ENCODE measurements at regions not wholly inside any gene's neighbourhood (a gene's known extent, or its start where the extent isn't known, plus 50 kb on each side); places are given as distances from the start of the nearest gene placed in this dataset.

- no peak for DNase-seq (ENCODE audit: low spot score)
These were observed 159.4 kb downstream of the COPS8 start for GRCh38 chr2:237244976-237245646.

- no peak for DNase-seq (ENCODE audit: low spot score)
These were observed 163.4 kb downstream of the COL6A3 start for GRCh38 chr2:237250599-237250998.

- no peak for DNase-seq (ENCODE audit: low spot score)
These were observed 162.0 kb downstream of the COL6A3 start for GRCh38 chr2:237251986-237252385.

- DNase-seq (ENCODE audit: low spot score), result no peak
These were observed 160.8 kb downstream of the COL6A3 start for GRCh38 chr2:237253046-237253702.

GRCh38 chr2:237254369-237254861, 159.5 kb downstream of the COL6A3 start:
- DNase-seq (ENCODE audit: low spot score), result no peak

GRCh38 chr2:237254911-237255578, 158.9 kb downstream of the COL6A3 start:
- DNase-seq (ENCODE audit: low spot score), result no peak

- DNase-seq (ENCODE audit: low spot score), result no peak
These were observed 157.1 kb downstream of the COL6A3 start for GRCh38 chr2:237256887-237257286.

- DNase-seq (ENCODE audit: low spot score), result no peak
These were observed 156.5 kb downstream of the COL6A3 start for GRCh38 chr2:237257471-237257951.

GRCh38 chr2:237258116-237258515, 155.8 kb downstream of the COL6A3 start:
- DNase-seq (ENCODE audit: low spot score), result no peak

- DNase-seq (ENCODE audit: low spot score), result no peak
These were observed 155.3 kb downstream of the COL6A3 start for GRCh38 chr2:237258615-237259014.

GRCh38 chr2:237259201-237259600, 154.8 kb downstream of the COL6A3 start:
- no peak for DNase-seq (ENCODE audit: low spot score)

- DNase-seq (ENCODE audit: low spot score), result no peak
These were observed 153.8 kb downstream of the COL6A3 start for GRCh38 chr2:237260039-237260620.

- DNase-seq (ENCODE audit: low spot score), result no peak
These were observed 153.3 kb downstream of the COL6A3 start for GRCh38 chr2:237260686-237261085.

GRCh38 chr2:237261327-237261726, 152.6 kb downstream of the COL6A3 start:
- DNase-seq (ENCODE audit: low spot score), result no peak

GRCh38 chr2:237262838-237263771, 150.9 kb downstream of the COL6A3 start:
- no peak for DNase-seq (ENCODE audit: low spot score)

- no peak for DNase-seq (ENCODE audit: low spot score)
These were observed 149.3 kb downstream of the COL6A3 start for GRCh38 chr2:237264480-237265219.

GRCh38 chr2:237268004-237268708, 145.8 kb downstream of the COL6A3 start:
- DNase-seq (ENCODE audit: low spot score), result no peak

GRCh38 chr2:237269138-237269875, 144.7 kb downstream of the COL6A3 start:
- DNase-seq (ENCODE audit: low spot score), result no peak

GRCh38 chr2:237270520-237270919, 143.4 kb downstream of the COL6A3 start:
- no peak for DNase-seq (ENCODE audit: low spot score)
